Mesothelial cell of epicardium (in vitro differentiated cells): ENCODE measurements at regions not wholly inside any gene's neighbourhood (a gene's known extent, or its start where the extent isn't known, plus 50 kb on each side); places are given as distances from the start of the nearest gene placed in this dataset.

ENCODE experiments used
- DNase-seq, 2 experiments: peaks; one replicate each; pipeline ENCODE4 v3.0.0; 2021; ENCODE audit warnings: low spot score in 2 of 2; ENCODE audit not compliant: unreplicated experiment in 2 of 2
- H3K27ac Mint-ChIP-seq: 2 replicates; pipeline ENCODE4 v1.8.0; 2021; ENCODE audit warnings: mixed read lengths
- H3K27me3 Mint-ChIP-seq: 2 replicates; pipeline ENCODE4 v1.8.0; 2021; ENCODE audit warnings: low read depth, mixed read lengths
- H3K36me3 Mint-ChIP-seq: 2 replicates; pipeline ENCODE4 v1.8.0; 2021; ENCODE audit warnings: mixed read lengths
- H3K4me1 Mint-ChIP-seq: 2 replicates; pipeline ENCODE4 v1.8.0; 2021; ENCODE audit warnings: mixed read lengths
- H3K4me3 Mint-ChIP-seq: 2 replicates; pipeline ENCODE4 v1.8.0; 2021; ENCODE audit warnings: mild to moderate bottlenecking, moderate library complexity, mixed read lengths
- H3K9me3 Mint-ChIP-seq: 2 replicates; pipeline ENCODE4 v1.8.0; 2021; ENCODE audit warnings: mixed read lengths
- TF ChIP-seq, protein P1 (sequence below): fragments of 200-600 bp; sonication (generic); IDR thresholded peaks from one replicate; pipeline ENCODE4 v1.5.0; 2021; ENCODE audit warnings: antibody characterized with exemption; ENCODE audit not compliant: unreplicated experiment

DNA sequence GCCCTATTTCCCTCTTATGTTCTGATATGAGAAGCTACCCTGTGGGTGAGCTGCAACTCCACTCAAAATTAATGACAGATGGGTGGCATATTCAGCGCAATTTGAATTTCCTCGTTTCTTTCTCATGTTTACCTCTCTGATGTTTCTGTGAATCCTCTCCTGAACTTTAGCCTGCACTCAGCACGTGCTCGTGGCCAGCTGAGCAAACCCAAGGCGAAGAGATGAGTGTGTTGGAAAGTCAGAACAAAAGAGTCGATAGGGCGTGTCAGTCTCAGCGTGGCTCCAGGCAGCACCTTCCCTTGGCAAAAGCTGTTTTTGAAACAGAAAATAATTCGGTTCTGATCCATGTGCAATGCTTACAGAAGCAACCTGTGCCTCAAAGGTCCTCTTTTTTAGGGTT is 226.1 kb upstream of the GMDS start:
- no peak overlapping the region for H3K4me3 Mint-ChIP-seq
- H3K4me1 Mint-ChIP-seq: peaks cover 29% of the 10 kb centered on the region
- H3K36me3 Mint-ChIP-seq: no peaks in the 10 kb centered on the region
- H3K27me3 Mint-ChIP-seq: peaks cover 13% of the 10 kb centered on the region
- no peak for DNase-seq
- TF ChIP-seq, protein P1, sequence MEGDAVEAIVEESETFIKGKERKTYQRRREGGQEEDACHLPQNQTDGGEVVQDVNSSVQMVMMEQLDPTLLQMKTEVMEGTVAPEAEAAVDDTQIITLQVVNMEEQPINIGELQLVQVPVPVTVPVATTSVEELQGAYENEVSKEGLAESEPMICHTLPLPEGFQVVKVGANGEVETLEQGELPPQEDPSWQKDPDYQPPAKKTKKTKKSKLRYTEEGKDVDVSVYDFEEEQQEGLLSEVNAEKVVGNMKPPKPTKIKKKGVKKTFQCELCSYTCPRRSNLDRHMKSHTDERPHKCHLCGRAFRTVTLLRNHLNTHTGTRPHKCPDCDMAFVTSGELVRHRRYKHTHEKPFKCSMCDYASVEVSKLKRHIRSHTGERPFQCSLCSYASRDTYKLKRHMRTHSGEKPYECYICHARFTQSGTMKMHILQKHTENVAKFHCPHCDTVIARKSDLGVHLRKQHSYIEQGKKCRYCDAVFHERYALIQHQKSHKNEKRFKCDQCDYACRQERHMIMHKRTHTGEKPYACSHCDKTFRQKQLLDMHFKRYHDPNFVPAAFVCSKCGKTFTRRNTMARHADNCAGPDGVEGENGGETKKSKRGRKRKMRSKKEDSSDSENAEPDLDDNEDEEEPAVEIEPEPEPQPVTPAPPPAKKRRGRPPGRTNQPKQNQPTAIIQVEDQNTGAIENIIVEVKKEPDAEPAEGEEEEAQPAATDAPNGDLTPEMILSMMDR: no peak
- no peak overlapping the region for H3K27ac Mint-ChIP-seq
- H3K9me3 Mint-ChIP-seq: peaks cover 6% of the 10 kb centered on the region

- TF ChIP-seq, protein P1: no peak
- no peak for DNase-seq
- H3K27me3 Mint-ChIP-seq: peaks cover 10% of the 10 kb centered on the region
- no peak overlapping the region for H3K27ac Mint-ChIP-seq
- peaks cover 2% of the 10 kb centered on the region for H3K9me3 Mint-ChIP-seq
- no peaks in the 10 kb centered on the region for H3K36me3 Mint-ChIP-seq
- H3K4me1 Mint-ChIP-seq: peaks cover 25% of the 10 kb centered on the region
- no peak overlapping the region for H3K4me3 Mint-ChIP-seq
These were observed 224.0 kb upstream of the GMDS start for GRCh38 chr6:2469428-2469827.

DNA sequence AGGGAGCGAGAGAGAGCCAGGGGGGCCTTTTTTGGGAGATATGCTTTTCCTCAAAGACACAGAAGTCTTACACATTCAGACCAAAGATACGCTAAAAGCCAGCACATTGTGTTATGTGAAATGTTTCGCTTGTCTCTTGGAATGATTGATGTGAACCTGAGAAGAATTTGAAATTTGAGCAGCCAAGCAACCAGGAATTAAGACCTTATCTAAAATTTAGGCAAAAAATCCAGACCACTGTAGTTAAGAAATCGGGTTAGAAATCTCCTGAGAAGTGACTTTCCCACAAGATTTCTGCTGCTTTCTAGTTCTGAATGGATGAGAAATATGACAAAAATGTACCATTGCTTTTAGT is 223.2 kb upstream of the GMDS start:
- Mint-ChIP-seq H3K4me3 (no peak overlapping the region), H3K4me1 (peaks cover 25% of the 10 kb centered on the region), H3K27ac (no peak overlapping the region), H3K9me3 (no peaks in the 10 kb centered on the region), H3K36me3 (no peaks in the 10 kb centered on the region), H3K27me3 (peaks cover 10% of the 10 kb centered on the region)
- DNase-seq: no peak
- TF ChIP-seq, protein P1: no peak

GRCh38 chr6:2467929-2468600 is 222.7 kb upstream of the GMDS start:
- no peak overlapping the region for H3K4me3 Mint-ChIP-seq
- no peak for DNase-seq
- H3K27ac Mint-ChIP-seq: peak overlapping the region; percentile 60
- H3K4me1 Mint-ChIP-seq: peaks cover 25% of the 10 kb centered on the region
- no peaks in the 10 kb centered on the region for H3K9me3 Mint-ChIP-seq
- no peaks in the 10 kb centered on the region for H3K36me3 Mint-ChIP-seq
- TF ChIP-seq, protein P1: no peak
- peaks cover 10% of the 10 kb centered on the region for H3K27me3 Mint-ChIP-seq

DNA sequence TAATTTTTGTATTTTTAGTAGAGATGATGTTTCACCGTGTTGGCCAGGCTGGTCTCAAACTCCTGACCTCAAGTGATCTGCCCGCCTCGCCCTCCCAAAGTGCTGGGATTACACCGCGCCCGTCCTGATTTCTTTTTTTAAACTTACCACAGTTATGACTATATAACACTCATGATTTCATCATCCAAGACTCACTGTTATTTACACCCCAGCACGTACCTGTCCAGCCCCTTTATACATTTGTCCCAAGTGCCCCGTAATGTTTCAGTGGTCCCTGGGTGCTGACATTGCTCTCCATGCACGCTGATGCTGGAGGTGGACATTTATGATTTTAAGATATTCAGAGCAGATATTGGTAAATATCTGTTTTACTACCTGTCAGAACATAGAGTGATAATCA is 219.9 kb upstream of the GMDS start:
- TF ChIP-seq, protein P1: no peak
- Mint-ChIP-seq H3K4me1 (peaks cover 25% of the 10 kb centered on the region), H3K27me3 (peaks cover 12% of the 10 kb centered on the region), H3K9me3 (no peaks in the 10 kb centered on the region), H3K27ac (no peak overlapping the region), H3K4me3 (no peak overlapping the region), H3K36me3 (no peaks in the 10 kb centered on the region)
- DNase-seq: no peak

DNA sequence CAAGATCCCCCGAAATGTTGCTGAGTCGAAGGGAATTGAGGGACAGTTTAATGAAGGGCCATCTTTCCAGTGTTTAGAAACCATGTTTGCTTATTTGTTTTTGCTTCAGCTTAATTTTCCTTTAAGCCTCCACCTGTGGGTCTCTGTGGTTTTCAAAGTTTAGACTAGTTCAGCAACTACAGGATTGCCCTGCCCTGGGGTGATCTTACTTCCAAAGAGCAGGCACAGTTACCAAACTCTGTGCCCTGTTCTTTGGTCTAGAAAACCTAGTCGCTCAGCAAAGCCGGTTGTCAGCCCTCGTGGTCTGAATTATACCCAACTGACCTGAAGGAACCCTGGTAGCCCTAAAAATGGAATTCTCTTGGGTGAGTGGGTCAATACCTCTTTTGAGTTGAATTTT is 219.2 kb upstream of the GMDS start:
- Mint-ChIP-seq H3K4me1 (peaks cover 25% of the 10 kb centered on the region), H3K9me3 (no peaks in the 10 kb centered on the region), H3K4me3 (no peak overlapping the region), H3K27me3 (peaks cover 12% of the 10 kb centered on the region), H3K36me3 (no peaks in the 10 kb centered on the region), H3K27ac (no peak overlapping the region)
- TF ChIP-seq, protein P1: no peak
- DNase-seq: no peak
